OCI-LY7 (cell line): ENCODE measurements at regions not wholly inside any gene's neighbourhood (a gene's known extent, or its start where the extent isn't known, plus 50 kb on each side); places are given as distances from the start of the nearest gene placed in this dataset.

Source experiments
- BruUV-seq: library from RNA; stranded (reverse); fragments of 400-500 nt; replicated peaks from 2 replicates; lab custom pipeline; 2021; lab: Mats Ljungman, UMichigan
- CTCF ChIA-PET: fragments of 300-600 bp; sonication (Branson Sonifier 250); formaldehyde crosslinking; loops from one replicate; lab custom pipeline; 2022; ENCODE audit warnings: antibody characterized with exemption; ENCODE audit not compliant: unreplicated experiment; lab: Charles Lee
- POLR2A ChIA-PET: fragments of 300-600 bp; sonication (Branson Sonifier 250); formaldehyde crosslinking; loops from one replicate; lab custom pipeline; 2022; ENCODE audit warnings: antibody characterized with exemption; lab: Charles Lee
- DNase-seq: peaks from one replicate; pipeline ENCODE4 v3.0.0-alpha.2; 2015; ENCODE audit warnings: low spot score
- H2AFZ ChIP-seq: fragments of 200-600 bp; sonication (generic), shearing (Covaris generic); 2 replicates; pipeline ENCODE4 v1.6.1; 2014; ENCODE audit warnings: mild to moderate bottlenecking, antibody characterized with exemption, low read length, moderate library complexity
- H3K27ac ChIP-seq: fragments of 200-600 bp; sonication (generic); 2 replicates; pipeline ENCODE4 v1.5.1; 2014; ENCODE audit warnings: mixed run types, low read depth, mild to moderate bottlenecking, moderate library complexity, low read length, inconsistent platforms; ENCODE audit not compliant: poor library complexity, severe bottlenecking
- H3K36me3 ChIP-seq: fragments of 200-600 bp; sonication (generic); 2 replicates; pipeline ENCODE4 v1.6.1; 2014; ENCODE audit warnings: mild to moderate bottlenecking, antibody characterized with exemption, low read length, moderate library complexity, mixed read lengths; ENCODE audit not compliant: insufficient read depth
- H3K4me1 ChIP-seq: fragments of 200-600 bp; sonication (generic); 2 replicates; pipeline ENCODE4 v1.5.1; 2014; ENCODE audit warnings: mild to moderate bottlenecking, low read length; ENCODE audit not compliant: insufficient read depth, poor library complexity, severe bottlenecking
- H3K4me2 ChIP-seq: fragments of 200-600 bp; sonication (generic); 2 replicates; pipeline ENCODE4 v1.6.1; 2014; ENCODE audit warnings: mild to moderate bottlenecking, low read length
- H3K4me3 ChIP-seq: fragments of 200-600 bp; sonication (generic); 2 replicates; pipeline ENCODE4 v1.5.1; 2014; ENCODE audit warnings: mild to moderate bottlenecking, low read depth, low read length; ENCODE audit not compliant: poor library complexity, severe bottlenecking
- H3K79me2 ChIP-seq: fragments of 200-600 bp; sonication (generic); 2 replicates; pipeline ENCODE4 v1.6.1; 2016; ENCODE audit warnings: low read depth, mild to moderate bottlenecking, low read length, moderate library complexity, mixed read lengths; ENCODE audit not compliant: insufficient read depth
- H3K9me2 ChIP-seq: fragments of 200-600 bp; sonication (generic); 2 replicates; pipeline ENCODE4 v1.6.1; 2016; ENCODE audit warnings: mild to moderate bottlenecking, low read length, mixed read lengths; ENCODE audit not compliant: insufficient read depth
- H3K9me3 ChIP-seq: fragments of 200-600 bp; sonication (generic); 2 replicates; pipeline ENCODE4 v1.6.1; 2014; ENCODE audit warnings: mild to moderate bottlenecking, mixed run types, low read length, mixed read lengths
- H4K20me1 ChIP-seq: fragments of 200-600 bp; sonication (generic); 2 replicates; pipeline ENCODE4 v1.6.1; 2014; ENCODE audit warnings: mild to moderate bottlenecking, antibody characterized with exemption, low read length, moderate library complexity, mixed read lengths; ENCODE audit not compliant: insufficient read depth
- EZH2phosphoT487 ChIP-seq: fragments of 200-600 bp; sonication (generic); IDR thresholded peaks from 2 replicates; pipeline ENCODE4 v1.6.1; 2018; ENCODE audit warnings: low read depth, borderline replicate concordance, mild to moderate bottlenecking, mixed run types, antibody characterized with exemption, low read length, moderate library complexity, mixed read lengths
- intact Hi-C: fragments of 100-400 bp; cut with micrococcal nuclease; formaldehyde crosslinking; loops from one replicate; pipeline ENCODE4 v1.10.0; 2022; ENCODE audit not compliant: unreplicated experiment
- TF ChIP-seq, protein P1 (sequence below): fragments of 200-600 bp; sonication (generic); conservative IDR thresholded peaks from 2 replicates; pipeline ENCODE4 v1.5.1; 2014; ENCODE audit warnings: mild to moderate bottlenecking, antibody characterized with exemption, low read length, moderate library complexity, mixed read lengths

DNA sequence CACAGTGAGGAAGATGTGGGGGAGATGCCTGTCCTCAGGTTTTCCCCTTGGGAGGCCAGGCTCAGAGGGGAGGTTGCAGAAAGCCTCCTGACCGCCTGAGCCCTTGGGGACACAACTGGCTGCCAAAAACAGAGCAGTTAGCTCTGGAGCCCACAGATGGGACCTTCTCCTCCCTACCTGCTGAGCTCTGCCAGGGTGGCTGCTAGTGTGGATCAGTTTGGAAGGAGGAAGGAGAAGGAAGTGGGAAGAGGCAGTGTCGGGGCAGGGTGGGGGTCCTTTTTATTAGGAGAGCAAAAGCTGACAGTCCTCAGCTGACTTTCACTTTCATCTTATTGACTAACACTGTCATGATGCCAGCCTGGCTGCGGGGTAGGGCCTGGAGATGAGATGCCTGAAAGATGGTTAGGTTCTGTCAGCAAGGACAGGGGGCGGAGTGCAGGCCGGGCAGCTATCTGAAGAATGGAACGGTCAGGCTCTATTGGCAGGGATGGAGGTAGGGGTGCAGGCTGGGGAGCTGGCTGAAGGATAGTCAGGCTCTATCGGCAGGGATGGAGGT lies 188.5 kb upstream of the HDAC4 start:
- no TSS peak for BruUV-seq
- TF ChIP-seq, protein P1, sequence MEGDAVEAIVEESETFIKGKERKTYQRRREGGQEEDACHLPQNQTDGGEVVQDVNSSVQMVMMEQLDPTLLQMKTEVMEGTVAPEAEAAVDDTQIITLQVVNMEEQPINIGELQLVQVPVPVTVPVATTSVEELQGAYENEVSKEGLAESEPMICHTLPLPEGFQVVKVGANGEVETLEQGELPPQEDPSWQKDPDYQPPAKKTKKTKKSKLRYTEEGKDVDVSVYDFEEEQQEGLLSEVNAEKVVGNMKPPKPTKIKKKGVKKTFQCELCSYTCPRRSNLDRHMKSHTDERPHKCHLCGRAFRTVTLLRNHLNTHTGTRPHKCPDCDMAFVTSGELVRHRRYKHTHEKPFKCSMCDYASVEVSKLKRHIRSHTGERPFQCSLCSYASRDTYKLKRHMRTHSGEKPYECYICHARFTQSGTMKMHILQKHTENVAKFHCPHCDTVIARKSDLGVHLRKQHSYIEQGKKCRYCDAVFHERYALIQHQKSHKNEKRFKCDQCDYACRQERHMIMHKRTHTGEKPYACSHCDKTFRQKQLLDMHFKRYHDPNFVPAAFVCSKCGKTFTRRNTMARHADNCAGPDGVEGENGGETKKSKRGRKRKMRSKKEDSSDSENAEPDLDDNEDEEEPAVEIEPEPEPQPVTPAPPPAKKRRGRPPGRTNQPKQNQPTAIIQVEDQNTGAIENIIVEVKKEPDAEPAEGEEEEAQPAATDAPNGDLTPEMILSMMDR = no peak
- no peak for TF ChIP-seq EZH2phosphoT487
- Histone ChIP-seq H3K4me1 (no peaks in the 10 kb centered on the region), H3K79me2 (no peaks in the 10 kb centered on the region), H2AFZ (no peak overlapping the region), H3K4me3 (no peak overlapping the region), H3K36me3 (no peaks in the 10 kb centered on the region), H3K27ac (no peak overlapping the region), H4K20me1 (no peaks in the 10 kb centered on the region), H3K9me2 (no peaks in the 10 kb centered on the region), H3K9me3 (no peaks in the 10 kb centered on the region), H3K4me2 (no peak overlapping the region)
- no peak for DNase-seq
- intact Hi-C loops = no loop called here
- ChIA-PET POLR2A (no interaction called here), CTCF (no interaction called here)

DNA sequence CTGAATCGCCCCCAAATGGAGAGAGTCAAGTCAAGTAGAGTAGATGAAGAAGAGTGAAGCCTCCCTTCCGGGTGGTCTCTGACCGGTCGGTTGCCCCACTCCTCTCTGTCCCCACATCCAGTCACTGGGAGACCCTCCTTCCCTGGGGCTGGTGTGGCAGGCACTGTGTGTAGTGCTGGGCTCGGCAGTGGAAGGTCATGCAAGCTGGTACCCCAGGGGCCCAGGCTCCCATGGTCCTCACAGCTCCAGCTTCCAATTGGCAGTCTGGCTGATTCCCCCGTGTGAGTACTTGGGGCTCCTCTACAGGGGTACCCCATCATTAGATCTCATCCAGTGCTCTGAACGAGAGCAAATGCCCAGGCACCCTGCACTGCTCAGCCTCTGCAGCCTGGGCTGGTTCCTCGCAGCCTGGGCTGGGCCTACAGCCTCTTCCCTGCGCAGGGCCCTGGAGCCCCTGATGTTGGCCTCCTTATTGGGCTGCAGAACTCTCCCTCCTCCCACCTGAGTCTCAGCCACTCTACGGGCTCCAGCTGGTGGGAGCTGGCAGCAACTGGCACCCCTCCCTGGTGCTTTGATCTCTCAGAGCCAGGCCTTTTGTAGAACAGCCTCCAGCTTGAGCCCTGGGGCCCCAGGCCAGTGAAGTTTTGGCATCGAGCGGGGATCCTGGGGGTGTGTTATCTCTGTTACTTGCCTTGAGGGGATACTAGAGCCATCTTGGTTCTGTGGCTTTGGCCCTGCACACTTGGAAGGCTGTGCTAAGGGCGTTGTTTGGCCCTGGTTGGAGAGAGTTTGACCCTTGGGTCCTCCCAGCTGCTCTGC lies 187.8 kb upstream of the HDAC4 start:
- Histone ChIP-seq H3K9me2 (no peaks in the 10 kb centered on the region), H4K20me1 (no peaks in the 10 kb centered on the region), H3K4me2 (no peak overlapping the region), H3K4me1 (no peaks in the 10 kb centered on the region), H3K79me2 (no peaks in the 10 kb centered on the region), H3K27ac (no peak overlapping the region), H3K4me3 (no peak overlapping the region), H3K9me3 (no peaks in the 10 kb centered on the region), H2AFZ (no peak overlapping the region), H3K36me3 (no peaks in the 10 kb centered on the region)
- no peak for DNase-seq
- ChIA-PET CTCF (no interaction called here), POLR2A (no interaction called here)
- TF ChIP-seq, protein P1 = no peak
- TF ChIP-seq EZH2phosphoT487 = no peak
- intact Hi-C loops = no loop called here
- BruUV-seq = no TSS peak

DNA sequence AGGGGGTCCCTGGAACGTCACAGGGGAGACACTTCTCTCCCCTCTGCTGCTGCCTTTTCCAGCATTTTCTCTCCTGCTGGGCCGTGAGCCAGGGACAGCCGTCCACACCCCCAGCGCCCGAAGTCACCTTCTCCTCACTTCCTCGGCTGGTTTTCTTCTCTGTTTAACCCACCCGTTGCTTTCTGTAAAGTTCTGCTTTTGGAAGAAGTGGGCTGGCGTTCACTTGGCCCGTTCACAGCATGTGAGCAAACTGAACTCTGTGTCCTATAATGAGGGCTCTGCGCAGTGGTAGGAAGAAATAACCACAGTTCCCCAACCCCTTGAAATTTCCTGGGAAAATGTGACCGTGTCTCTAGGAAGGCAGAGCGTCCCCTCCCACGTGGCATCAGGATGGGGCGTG lies 187.0 kb upstream of the HDAC4 start:
- Histone ChIP-seq H3K4me1 (no peaks in the 10 kb centered on the region), H3K4me3 (no peak overlapping the region), H3K9me2 (no peaks in the 10 kb centered on the region), H3K27ac (no peak overlapping the region), H4K20me1 (no peaks in the 10 kb centered on the region), H3K4me2 (no peak overlapping the region), H3K36me3 (no peaks in the 10 kb centered on the region), H3K9me3 (no peaks in the 10 kb centered on the region), H2AFZ (no peak overlapping the region), H3K79me2 (no peaks in the 10 kb centered on the region)
- no TSS peak for BruUV-seq
- intact Hi-C loops = no loop called here
- DNase-seq = no peak
- ChIA-PET POLR2A (no interaction called here), CTCF (no interaction called here)
- no peak for TF ChIP-seq EZH2phosphoT487
- TF ChIP-seq, protein P1 = no peak
